ENCODE measurements at regions not wholly inside any gene's neighbourhood (a gene's known extent, or its start where the extent isn't known, plus 50 kb on each side); places are given as distances from the start of the nearest gene placed in this dataset.

- no peak for TF ChIP-seq CTCF (optimal IDR thresholded peaks at IDR 0.05 in 1 of 3, IDR thresholded peaks at IDR 0.05 in 1 of 3, conservative IDR thresholded peaks at IDR 0.05 in 1 of 3; ENCODE audit: extremely low read depth in 1 of 3, insufficient read depth in 2 of 3, low read length in 3 of 3)
- no peak for TF ChIP-seq EZH2 (IDR thresholded peaks at IDR 0.05; ENCODE audit: low read length)
Observed at GRCh38 chr7:155182406-155182970, 112.4 kb downstream of the HTR5A start.

Measured in keratinocyte (primary cell).